Femur (tissue), 1 donor: ENCODE measurements at regions not wholly inside any gene's neighbourhood (a gene's known extent, or its start where the extent isn't known, plus 50 kb on each side); places are given as distances from the start of the nearest gene placed in this dataset.
"Not testable (repeated sequence)": the region's sequence is repeated elsewhere in the genome, so short reads cannot be mapped to it uniquely, and the experiment has no call there.

Source experiments
- DNase-seq: peaks from one replicate; pipeline ENCODE4 v3.0.0-alpha.2; 2017

- DNase-seq, result no peak
Measured at GRCh38 chr4:75180217-75180616, 247.3 kb downstream of the PARM1 start.

DNA sequence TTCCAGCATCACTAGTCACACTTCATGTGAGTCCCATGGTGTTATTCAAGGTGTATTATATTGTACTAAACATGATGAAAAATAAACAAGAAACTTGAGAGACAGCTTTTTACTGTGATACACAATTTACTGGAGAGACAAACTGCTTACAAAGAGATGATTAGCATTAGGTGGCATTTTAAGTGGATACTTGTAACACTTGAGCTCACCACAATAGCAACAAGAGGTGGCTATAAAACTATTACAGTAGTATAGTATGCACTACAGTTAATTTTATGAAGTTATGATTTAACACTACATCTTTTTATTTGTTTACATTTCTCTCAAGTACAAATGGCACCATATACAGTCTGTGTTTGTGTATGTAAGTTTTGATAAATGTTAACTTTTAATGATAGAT lies 246.6 kb downstream of the PARM1 start:
- DNase-seq, result no peak

DNA sequence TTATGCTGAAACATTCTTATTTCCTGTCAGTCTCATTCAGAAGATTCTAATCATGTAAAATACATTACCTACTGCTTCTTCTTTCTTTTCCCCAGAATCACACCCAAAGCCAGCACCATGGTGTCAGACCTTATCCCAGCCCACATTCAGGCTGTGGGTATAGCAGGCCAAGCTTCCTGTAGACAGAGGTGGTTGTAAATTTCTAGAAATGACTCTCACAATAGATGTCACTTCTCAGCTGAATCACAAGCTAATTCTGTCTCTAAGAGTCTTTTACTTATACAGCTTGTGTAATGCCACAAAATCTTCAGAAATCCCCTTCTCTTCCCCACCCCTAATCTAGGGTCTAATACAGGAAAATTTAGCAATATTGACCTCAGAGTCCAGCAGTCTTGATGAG lies 239.6 kb downstream of the PARM1 start:
- DNase-seq, result no peak

DNA sequence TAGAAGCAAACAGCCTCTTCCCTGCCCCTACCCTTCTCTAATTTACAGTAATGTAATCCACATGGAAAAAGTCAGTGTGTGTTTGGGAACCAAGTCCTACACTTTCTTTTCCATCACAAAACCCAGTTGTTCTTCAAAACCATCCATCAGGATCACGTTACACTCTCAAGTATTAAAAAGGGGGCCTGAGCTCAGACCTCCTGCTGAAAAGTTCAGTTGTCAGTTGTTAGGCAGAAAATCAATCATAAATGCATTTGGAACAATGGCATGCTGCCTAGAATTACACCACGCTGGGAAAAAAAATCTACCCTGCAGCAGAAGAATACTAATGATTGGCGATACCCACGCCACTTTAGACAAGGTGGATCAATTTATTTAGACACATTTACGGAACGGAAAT lies 236.5 kb downstream of the PARM1 start:
- DNase-seq, result peak; percentile 31

DNA sequence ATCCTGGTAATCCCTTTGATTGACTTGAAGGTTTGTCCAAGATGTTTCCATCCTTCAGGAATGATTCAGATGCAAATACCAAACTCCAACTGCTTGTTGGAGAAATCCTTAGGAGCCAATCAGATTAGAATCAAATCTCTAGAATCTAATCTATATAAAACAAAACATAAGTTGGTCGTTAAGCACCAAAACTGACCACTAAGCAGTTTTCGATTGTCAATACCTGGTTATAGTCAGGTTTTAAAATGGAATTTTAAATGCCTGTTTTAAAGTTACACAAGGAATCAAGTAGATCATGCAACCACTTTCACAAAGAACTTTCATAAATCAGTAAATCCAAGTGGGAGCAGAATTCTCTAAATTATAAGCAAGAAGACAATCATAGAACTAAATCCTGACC lies 236.1 kb downstream of the PARM1 start:
- DNase-seq, result no peak

DNA sequence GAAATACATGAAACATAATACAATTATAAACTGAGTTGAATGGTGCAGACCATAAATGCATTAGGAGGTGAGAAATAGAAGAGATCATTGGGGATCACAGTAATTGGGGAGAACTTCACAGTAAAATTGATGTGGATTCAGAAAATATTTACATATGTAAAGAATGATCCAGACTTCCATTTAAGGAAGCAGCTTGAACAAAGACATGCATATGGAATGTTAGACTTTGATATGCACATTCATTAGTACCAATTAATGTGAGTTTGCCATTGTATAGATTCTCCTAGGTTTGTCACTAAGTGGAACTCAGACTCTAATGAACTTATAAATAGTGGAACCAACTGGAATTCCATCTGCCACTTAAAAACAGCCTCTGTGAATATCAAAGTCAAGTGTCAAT lies 235.6 kb downstream of the PARM1 start:
- DNase-seq, result no peak

GRCh38 chr4:75165100-75165499 lies 232.2 kb downstream of the PARM1 start:
- DNase-seq, result not testable (repeated sequence)

- no peak for DNase-seq
Measured at GRCh38 chr4:75158451-75158850, 225.5 kb downstream of the PARM1 start.

DNA sequence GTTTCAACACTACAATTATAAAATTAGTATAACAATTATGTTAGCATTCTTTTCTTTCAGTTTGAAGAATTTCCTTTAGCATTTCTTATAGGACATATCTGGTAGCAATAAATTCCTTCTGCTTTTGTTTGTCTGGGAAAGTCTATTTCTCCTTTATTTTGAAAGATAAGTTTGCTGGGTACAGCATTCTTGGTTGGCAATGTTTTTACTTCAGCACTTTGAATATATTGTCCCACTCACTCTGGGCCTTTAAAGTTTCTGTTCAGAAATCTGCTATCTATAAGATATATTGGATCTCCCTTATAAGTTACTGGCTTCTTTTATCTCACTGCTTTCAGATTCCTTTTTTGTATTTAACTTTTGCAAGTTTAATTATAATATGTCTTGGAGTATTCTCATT lies 222.1 kb downstream of the PARM1 start:
- DNase-seq, result no peak

- no peak for DNase-seq
Measured at GRCh38 chr4:75146223-75146622, 213.3 kb downstream of the PARM1 start.

DNA sequence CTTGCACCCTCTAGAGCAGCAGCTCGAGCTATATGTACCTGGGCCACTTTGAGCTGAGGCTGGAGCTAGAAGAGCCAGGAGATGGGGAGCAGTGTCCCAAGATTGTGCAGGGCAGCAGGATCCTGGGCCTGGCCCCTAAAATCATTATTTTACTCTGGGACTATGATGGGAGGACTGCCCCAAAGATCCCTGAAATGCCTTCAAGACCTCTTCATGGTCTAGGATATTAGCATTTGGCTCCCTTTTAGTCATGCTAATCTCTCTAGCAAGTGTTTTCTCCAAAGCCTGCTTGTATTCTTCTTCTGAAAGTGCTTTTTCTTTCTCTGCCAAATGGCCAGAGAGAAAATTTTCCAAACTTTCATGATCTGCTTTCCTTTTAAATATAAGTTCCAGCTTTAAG lies 211.6 kb downstream of the PARM1 start:
- no peak for DNase-seq

GRCh38 chr4:75142850-75143249 lies 209.9 kb downstream of the PARM1 start:
- no peak for DNase-seq

GRCh38 chr4:75142382-75142781 lies 209.5 kb downstream of the PARM1 start:
- no peak for DNase-seq

DNA sequence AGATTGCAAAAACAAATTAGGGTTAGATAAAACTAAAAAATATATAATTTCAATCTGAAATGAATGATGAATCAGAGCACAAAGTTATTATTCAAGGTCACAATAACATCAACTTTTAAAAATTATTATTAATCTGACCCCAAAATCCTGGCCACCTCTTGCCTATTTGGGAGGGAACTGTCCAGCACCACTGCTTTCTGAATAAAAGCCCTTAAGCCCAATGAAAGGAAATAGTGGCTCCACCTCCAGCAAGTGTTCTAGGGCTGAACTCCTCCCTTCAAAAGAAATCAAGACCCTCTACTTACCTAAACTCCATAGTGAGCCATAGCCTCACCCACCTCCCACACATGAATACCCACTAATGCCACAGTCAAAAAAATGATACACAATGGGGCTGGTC lies 208.2 kb downstream of the PARM1 start:
- no peak for DNase-seq

GRCh38 chr4:75137302-75137701 lies 204.4 kb downstream of the PARM1 start:
- no peak for DNase-seq

DNA sequence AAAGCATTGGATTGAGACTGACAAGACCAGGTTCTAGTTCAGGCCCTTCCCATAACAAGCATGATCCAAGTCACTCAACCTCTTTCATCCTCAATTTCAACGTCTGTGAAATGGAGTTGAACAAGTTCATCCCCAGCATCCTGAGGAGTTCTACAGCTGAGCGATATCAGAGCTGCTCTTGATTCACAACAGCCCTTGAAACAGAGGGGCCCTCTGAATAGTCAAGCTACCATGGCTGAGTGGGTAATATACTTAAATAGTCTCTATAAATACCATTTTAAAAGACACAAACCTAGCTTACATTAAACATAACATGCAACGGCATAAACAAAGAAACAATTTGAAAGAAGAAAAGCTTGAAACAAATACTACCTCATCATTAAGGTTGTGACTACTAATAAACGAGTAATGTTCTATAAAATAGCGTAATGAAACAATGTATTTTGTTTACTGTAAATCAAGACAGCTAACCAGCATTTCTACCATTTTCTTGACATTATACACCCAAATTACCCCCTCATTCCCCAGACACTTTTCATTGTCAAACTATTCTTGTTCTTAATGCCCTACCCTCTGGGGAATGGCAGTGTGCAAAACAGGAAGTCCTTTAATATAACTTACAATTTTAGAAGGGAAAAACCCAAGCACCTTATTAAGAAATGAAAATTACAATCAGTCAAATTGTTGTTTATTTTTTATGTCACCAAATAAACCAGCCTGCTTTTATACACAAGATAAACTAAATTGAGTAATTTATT lies 202.3 kb downstream of the PARM1 start:
- no peak for DNase-seq

DNA sequence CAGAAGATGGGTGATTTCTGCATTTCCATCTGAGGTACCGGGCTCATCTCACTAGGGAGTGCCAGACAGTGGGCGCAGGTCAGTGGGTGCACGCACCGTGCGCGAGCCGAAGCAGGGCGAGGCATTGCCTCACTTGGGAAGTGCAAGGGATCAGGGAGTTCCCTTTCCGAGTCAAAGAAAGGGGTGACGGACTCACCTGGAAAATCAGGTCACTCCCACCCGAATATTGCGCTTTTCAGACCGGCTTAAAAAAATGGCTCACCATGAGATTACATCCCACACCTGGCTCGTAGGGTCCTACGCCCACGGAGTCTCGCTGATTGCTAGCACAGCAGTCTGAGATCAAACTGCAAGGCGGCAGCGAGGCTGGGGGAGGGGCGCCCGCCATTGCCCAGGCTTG lies 194.0 kb downstream of the PARM1 start:
- DNase-seq, result not testable (repeated sequence)

DNA sequence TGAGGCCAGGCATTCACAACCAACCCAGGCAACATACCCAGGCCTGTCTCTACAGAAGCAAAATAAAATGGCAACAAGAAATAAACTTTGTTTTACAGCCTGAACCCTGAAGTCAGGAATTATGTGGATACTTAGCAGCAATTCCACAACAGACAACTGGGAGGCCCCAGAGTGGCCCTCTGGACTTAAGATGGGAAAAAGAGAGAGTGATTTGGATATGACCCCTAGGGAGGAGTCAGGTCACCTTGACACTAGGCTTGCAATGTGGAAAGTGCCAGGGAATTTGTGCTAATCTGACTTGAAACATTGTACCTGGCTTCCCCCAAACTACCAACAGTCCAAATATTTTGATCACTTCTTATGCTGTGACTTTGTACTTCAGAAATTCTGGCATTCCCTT lies 193.1 kb downstream of the PARM1 start:
- no peak for DNase-seq

DNA sequence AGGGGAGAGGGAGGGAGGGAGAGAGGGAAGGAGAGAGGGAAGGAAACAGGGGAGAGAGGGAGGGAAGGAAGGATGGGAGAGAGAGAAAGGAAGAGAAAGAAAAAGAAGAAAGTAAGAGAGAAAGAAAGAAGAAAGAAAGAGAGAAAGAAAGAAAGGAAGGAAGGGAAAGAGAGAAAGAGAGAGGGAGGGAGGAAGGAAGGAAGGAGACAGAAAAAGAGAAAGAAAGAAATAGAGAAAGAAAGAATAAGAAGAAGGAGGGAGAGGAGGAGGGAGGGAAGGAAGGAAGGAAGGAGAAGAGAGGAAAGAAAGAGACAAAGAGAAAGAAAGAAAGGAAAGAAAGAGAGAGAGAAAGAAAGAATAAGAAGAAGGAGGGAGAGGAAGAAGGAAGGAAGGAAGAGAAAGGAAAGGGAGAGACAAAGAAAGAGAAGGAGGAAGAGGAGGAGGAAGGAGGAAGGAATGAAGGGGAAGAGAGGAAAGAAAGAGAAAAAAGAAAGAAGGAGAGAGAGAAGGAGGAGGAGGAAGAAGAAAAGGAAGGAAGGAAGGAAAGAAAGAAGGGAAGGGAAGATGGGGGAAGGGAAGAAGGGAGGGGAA lies 189.6 kb downstream of the PARM1 start:
- DNase-seq, result no peak

DNA sequence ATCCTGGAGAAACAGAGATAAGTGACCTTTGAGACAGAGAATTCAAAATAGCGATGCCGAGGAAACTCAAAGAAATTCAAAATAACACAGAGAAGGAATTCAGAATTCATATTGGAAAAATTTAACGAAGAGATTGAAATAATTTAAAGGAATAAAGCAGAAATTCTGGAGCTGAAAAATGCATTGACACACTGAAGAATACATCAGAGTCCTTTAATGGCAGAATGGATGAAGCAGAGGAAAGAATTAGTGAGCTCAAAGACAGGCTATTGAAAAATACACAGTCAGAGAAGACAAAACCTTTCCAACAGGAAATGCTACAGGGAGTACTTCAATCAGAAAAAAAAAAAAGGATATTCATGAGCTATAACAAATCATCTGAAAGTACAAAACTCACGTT lies 185.8 kb downstream of the PARM1 start:
- no peak for DNase-seq

DNA sequence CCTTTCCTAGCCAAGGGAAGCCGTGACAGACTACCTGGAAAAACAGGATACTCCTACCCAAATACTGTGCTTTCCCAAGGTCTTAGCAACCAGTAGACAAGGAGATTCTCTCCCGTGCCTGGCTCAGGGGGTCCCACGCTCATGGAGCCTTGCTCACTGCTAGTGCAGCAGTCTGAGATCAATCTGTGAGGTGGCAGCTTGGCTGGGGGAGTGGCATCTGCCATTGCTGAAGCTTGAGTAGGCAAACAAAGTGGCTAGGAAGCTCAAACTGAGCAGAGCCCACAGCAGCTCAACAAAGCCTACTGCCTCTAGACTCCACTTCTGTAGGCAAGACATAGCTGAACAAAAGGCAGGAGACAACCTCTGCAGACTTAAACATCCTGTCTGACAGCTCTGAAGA lies 177.1 kb downstream of the PARM1 start:
- DNase-seq, result no peak

- no peak for DNase-seq
Measured at GRCh38 chr4:75107755-75108612, 175.1 kb downstream of the PARM1 start.

GRCh38 chr4:75102787-75103085 lies 169.8 kb downstream of the PARM1 start:
- no peak for DNase-seq
